ENCODE measurements at regions not wholly inside any gene's neighbourhood (a gene's known extent, or its start where the extent isn't known, plus 50 kb on each side); places are given as distances from the start of the nearest gene placed in this dataset.

DNA sequence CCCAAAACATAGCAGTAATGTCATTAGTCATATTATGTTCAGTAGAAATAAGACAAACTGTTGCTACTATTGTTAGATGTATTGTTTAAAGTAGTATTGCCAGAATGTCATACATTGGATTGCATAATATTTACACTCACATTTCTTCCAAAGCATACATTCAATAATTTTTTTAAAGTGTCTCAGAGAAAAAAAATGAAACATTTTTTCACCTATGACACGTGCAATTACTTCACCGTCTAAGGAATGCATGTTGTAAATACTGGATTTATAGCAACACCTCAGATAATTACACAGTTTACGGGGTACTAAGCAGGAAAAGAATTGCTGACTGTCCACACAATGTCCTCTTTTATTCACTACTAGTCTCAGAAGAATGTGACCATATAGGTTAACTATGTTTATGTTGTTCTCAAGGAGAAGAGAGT lies 162.1 kb downstream of the PCDH18 start:
- TF ChIP-seq ZNF622 (IDR thresholded peaks at IDR 0.05) (no peak), ZNF24 (IDR thresholded peaks at IDR 0.05) (no peak), SREBF1 (IDR thresholded peaks at IDR 0.05; ENCODE audit: low read length) (no peak), RAD51 (IDR thresholded peaks at IDR 0.05) (no peak), ZZZ3 (IDR thresholded peaks at IDR 0.05; ENCODE audit: control insufficient read depth, insufficient read length, low read depth) (no peak), SUZ12 (IDR thresholded peaks at IDR 0.05; ENCODE audit: unreplicated experiment) (no peak), YY1 (IDR thresholded peaks at IDR 0.05; ENCODE audit: low read depth, low read length) (no peak), SMARCA5 (IDR thresholded peaks at IDR 0.05) (no peak), NRF1 (conservative IDR thresholded peaks at IDR 0.05; ENCODE audit: low read depth, low read length) (no peak), SIN3A (IDR thresholded peaks at IDR 0.05; ENCODE audit: low read depth, low read length) (no peak), TBL1XR1 (IDR thresholded peaks at IDR 0.05; ENCODE audit: low read depth, low read length) (no peak)
- TF ChIP-seq, protein P1, sequence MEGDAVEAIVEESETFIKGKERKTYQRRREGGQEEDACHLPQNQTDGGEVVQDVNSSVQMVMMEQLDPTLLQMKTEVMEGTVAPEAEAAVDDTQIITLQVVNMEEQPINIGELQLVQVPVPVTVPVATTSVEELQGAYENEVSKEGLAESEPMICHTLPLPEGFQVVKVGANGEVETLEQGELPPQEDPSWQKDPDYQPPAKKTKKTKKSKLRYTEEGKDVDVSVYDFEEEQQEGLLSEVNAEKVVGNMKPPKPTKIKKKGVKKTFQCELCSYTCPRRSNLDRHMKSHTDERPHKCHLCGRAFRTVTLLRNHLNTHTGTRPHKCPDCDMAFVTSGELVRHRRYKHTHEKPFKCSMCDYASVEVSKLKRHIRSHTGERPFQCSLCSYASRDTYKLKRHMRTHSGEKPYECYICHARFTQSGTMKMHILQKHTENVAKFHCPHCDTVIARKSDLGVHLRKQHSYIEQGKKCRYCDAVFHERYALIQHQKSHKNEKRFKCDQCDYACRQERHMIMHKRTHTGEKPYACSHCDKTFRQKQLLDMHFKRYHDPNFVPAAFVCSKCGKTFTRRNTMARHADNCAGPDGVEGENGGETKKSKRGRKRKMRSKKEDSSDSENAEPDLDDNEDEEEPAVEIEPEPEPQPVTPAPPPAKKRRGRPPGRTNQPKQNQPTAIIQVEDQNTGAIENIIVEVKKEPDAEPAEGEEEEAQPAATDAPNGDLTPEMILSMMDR (IDR thresholded peaks at IDR 0.05 in 2 of 3, conservative IDR thresholded peaks at IDR 0.05 in 1 of 3; ENCODE audit: control insufficient read depth in 2 of 3, extremely low read depth in 1 of 3, insufficient read depth in 1 of 3, low read depth in 3 of 3, low read length in 3 of 3), result no peak
- TF ChIP-seq, protein P2, sequence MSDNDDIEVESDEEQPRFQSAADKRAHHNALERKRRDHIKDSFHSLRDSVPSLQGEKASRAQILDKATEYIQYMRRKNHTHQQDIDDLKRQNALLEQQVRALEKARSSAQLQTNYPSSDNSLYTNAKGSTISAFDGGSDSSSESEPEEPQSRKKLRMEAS (IDR thresholded peaks at IDR 0.05; ENCODE audit: low read depth, low read length), result no peak
- TF ChIP-seq, protein P3, sequence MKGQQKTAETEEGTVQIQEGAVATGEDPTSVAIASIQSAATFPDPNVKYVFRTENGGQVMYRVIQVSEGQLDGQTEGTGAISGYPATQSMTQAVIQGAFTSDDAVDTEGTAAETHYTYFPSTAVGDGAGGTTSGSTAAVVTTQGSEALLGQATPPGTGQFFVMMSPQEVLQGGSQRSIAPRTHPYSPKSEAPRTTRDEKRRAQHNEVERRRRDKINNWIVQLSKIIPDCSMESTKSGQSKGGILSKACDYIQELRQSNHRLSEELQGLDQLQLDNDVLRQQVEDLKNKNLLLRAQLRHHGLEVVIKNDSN (IDR thresholded peaks at IDR 0.05; ENCODE audit: borderline replicate concordance, extremely low read length, insufficient read depth, low read depth, low read length), result no peak
- Histone ChIP-seq H3K9me3 (replicated peaks; ENCODE audit: control insufficient read depth, insufficient read depth, low read length) (no peaks in the 10 kb centered on the region), H3K27ac (ENCODE audit: control insufficient read depth, insufficient read depth) (no peak overlapping the region), H3K9ac (ENCODE audit: control insufficient read depth, insufficient read depth, low read length) (no peak overlapping the region), H3K4me2 (ENCODE audit: control insufficient read depth, insufficient read depth) (no peak overlapping the region), H2AFZ (ENCODE audit: control insufficient read depth, low read depth, low read length) (no peak overlapping the region), H4K20me1 (ENCODE audit: control insufficient read depth, insufficient read depth) (no peaks in the 10 kb centered on the region), H3K4me1 (ENCODE audit: control insufficient read depth, insufficient read depth, low read length) (no peaks in the 10 kb centered on the region), H3K27me3 (replicated peaks in 1 of 2; ENCODE audit: control insufficient read depth in 2 of 2, insufficient read depth in 2 of 2, low read length in 1 of 2) (no peaks in the 10 kb centered on the region), H3K79me2 (ENCODE audit: control insufficient read depth, insufficient read depth, low read length) (no peaks in the 10 kb centered on the region), H3K4me3 (no peak overlapping the region), H3K36me3 (ENCODE audit: control insufficient read depth in 2 of 2, insufficient read depth in 2 of 2, low read length in 1 of 2) (no peaks in the 10 kb centered on the region)
- intact Hi-C loops (cut with micrococcal nuclease; ENCODE audit: unreplicated experiment) (no loop called here), in situ Hi-C loops (cut with MboI) (no loop called here)
- no peak for ATAC-seq
- ChIA-PET SMC1A (ENCODE audit: uncharacterized antibody, unreplicated experiment) (no interaction called here), POLR2A (no interaction called here), RAD21 (ENCODE audit: unreplicated experiment) (no interaction called here), CTCF (interaction anchor here (0.8 kb wide), 1 partner anchor 10 kb away, joined by 3 read pairs; no protein-coding TSS in a partner anchor)
- BruUV-seq (replicated peaks), result no TSS peak
- no peak for FAIRE-seq
- WGBS (ENCODE audit: insufficient coverage, insufficient replicate concordance, low lambda C conversion rate, missing lambda C conversion rate), result 32% methylated on average over 3 of the region's 3 CpGs
- no peak for DNase-seq (ENCODE audit: low read depth, low spot score)
